CD1c-positive myeloid dendritic cell (primary cell): ENCODE measurements at regions not wholly inside any gene's neighbourhood (a gene's known extent, or its start where the extent isn't known, plus 50 kb on each side); places are given as distances from the start of the nearest gene placed in this dataset.

Experiments
- DNase-seq: peaks from one replicate; pipeline ENCODE4 v3.0.0-alpha.2; 2016; ENCODE audit errors: extremely low spot score

DNA sequence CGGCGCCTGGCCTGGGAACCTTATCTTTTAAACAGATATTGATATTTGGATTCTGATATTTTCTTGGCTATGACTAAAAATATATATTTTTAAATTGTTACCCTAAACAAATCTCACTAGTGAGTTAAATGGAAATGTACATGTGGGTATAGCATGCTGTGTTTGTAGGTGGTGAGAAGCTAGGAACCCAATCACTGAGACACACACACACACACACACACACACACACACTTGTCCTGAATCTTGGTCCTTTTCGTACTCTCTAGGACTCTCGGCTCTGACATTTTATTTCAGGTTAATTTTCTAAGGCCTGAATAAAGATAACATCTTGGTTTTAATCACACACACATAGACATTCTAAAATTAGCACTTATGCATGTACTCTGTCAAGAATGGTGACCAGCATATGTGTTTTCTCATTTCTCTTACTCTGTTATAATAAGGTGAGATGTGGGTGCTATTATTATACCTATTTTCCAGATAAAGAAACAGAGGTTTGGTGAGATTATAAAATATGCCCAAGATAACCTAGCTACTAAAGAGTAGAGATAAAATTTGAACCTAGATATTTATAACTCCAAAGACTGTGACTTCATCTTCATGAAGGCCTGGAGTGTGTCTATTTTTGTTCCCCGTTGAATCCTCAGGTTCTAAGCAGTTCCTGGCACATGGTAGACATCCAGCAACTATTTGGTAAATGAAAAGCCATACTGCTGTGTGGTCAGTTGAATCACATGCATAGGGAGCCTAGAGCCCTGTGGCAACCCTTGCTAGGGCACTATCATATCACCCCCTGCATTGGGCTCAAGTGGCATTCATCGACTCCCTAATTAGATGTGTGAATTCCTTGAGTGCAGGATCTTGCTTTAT is 85.0 kb upstream of the RAB3GAP2 start:
- no peak for DNase-seq

DNA sequence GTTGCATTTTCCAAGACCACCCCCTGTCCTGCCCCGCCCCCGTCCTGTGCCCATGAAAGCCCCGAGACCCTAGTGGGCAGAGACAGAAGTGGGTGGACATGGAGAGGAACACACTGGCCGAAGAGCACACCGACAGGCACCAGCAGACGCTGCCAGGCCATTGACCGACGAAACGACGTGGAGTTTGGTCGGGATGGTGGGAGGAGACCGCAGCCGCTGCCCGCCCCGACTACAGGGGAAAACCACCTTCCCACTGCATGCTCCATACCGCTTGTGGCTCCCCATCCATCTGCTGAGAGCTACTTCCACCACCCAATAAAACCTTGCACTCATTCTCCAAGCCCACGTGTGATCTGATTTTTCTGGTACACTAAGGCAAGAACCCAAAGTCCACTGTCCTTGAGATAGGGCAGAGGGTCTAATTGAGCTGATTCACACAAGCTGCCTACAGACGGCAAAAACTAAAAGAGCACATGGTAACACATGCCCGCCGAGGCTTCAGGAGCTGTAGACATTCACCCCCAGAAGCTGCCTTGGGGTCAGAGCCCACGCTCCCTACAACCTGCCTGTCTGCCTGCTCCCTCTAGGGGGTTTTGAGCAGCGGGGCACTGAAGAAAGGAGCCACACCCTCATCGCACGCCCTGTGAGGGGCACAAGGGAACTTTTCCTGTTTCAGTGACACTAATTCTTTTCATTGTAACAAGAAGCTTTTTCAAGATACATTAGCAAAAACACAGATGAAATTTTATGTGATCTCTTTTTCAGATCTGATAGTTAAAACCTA is 81.2 kb upstream of the RAB3GAP2 start:
- no peak for DNase-seq

DNA sequence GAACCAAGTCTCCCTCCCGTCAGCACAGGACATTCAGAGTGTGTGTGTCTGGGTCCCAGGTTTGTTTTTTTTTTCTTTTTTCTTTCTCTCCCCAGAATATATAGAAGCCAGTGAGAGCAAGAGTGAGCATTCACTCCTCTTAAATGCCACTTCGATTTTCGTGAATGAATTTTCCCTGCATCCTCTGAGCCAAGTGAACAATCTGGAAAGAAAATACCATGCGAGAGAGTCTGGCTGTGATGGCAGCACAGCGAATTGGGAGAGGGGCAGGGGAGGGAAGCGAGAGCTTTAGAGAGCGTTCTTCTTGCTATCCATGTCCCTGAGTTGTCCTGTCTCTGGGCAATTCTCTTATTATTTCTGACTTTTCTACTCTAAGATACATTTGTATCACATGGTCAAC is 76.0 kb upstream of the RAB3GAP2 start:
- no peak for DNase-seq

DNA sequence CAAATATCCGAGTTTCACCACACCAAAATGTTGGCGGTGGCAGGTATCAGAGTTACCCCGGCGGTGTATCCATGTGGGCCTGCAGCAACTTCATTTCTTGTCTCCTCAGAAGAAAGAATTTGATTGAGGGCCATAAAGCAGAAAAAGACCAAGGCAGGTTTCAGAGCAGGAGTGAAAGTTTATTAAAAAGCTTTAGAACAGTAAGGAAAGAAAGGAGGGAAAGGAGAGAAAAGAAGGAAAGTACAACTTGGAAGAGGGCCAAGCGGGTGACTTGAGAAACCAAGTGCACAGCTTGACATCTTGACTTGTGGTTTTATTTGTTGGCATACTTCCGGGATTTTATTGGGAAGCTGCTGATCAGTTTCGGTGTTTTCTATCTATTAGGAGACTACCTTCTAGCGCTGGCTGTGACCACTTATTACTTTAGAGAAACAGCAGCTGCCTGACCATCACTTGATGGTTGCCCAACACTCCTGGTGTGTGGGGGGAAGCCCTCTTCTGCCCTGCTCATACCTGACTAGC is 75.5 kb upstream of the RAB3GAP2 start:
- DNase-seq, result no peak

DNA sequence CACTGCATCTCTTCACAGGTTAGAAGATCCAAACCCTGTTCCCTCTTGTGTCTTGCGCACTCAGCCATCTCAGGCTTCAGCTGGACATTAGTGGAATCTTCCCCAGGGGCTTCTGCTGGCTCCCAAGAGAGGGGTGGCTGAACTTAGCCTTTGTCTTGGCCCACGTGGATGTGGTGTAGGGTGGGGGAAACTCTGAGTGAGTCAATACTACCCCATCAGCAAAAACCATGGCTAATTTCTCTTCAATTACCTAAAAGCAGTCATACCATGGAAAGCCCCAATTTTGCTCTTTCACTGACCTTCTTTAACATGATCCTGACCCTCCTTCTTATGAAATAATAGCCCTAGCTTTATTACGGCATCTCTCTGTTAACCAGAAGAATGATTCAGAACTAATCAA is 72.5 kb upstream of the RAB3GAP2 start:
- DNase-seq, result no peak

DNA sequence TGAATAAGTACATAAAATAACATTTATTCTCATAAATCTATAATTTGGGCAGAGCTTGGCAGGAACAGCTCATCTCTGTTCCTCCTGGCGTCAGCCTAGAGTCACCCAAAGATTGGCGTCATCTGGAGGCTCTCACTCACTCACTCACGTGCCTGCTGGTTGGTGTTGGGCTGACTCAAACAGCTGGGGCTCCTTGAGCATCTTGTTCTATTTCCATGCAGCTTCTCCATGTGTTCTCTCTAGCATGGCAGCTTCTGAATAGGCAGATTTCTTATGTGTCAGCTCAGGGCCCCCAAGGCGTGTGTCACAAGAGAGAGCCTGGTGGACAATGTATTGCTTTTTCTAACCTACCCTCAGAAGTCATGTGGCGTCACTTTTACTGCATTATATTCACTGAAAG is 70.6 kb upstream of the RAB3GAP2 start:
- no peak for DNase-seq

DNA sequence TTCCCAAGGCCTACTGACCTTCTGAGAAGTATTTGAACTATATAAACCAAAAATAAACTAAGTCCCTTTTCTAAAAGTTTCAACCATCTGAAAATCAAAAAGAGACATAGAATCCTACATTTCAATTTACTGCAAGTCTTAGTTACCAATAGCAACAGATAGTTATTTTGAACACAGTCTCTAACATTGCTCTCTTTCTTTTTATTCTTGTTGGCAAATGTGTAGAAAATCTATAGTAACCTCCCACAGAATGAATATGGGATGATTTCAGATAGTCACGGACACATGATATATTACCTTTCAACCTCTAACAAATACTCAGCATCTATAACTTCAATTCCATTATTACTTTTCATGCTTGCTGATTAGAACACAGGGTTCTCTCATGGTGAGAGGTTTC is 68.9 kb upstream of the RAB3GAP2 start:
- no peak for DNase-seq

DNA sequence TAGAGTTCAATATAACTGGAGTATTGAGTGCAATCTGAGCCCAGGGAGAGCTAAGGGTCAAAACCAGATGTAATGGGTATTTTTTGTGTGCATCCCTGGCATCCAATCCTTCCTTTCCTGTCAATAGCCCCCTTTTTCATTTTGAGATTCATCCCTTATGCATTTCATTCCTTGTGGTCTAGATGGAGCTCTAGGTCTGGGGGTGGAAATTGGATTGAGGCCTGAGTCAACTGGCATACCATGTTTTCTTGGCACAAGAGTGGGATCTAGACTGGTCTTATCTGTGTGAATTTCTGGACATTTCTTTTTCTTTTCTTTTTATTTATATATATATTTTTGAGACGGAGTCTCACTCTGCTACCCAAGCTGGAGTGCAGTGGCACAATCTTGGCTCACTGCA is 67.3 kb upstream of the RAB3GAP2 start:
- no peak for DNase-seq

DNA sequence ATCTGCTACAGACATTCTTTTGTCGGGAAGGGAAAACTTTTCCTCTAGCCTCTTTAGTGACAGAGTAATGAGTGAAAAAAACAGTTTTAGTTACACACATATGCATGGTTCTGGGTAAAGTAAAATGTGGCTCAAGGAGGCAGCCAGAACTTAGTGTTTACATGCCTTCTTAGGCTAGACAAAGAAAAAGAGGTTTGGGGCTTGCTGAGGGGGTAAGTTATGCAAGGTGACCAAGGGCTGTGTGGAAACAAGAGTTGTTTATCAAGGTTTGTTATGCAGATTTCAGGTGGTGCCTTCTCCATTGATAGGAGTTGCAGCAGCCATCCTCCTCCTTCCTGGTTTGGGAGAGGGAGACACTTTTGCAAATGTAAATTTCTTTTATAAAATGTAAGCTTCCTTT is 66.5 kb upstream of the RAB3GAP2 start:
- no peak for DNase-seq

DNA sequence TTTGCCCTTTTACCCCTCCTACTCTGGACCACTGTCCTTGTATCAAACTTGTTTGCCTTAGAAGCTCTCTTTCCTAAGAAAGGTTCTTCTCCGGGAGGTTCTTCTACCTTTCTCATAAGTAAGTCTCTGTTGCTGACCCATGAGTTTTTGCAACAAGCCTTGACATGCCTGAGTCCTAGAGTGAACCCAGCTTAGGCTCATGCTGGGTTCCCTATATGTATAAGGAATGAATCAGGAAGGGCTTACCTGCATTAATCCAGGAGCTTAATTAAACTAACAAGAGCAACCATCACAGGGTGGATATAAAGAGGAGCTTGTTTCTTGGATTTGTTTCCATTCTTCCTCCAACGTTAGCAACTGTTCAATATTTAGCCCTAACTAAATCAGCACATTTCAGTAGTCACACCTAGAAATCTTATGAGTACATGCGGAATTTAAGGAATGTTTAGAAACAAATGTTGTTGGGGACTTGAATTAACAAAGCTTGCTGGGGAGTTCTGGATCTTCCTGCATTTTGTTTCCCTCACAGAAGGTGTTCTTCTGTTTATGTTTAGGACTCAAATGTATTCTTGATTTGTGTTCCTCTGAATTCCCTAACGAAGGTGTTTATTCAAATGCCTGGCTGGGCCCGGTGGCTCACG is 64.3 kb upstream of the RAB3GAP2 start:
- DNase-seq, result no peak

DNA sequence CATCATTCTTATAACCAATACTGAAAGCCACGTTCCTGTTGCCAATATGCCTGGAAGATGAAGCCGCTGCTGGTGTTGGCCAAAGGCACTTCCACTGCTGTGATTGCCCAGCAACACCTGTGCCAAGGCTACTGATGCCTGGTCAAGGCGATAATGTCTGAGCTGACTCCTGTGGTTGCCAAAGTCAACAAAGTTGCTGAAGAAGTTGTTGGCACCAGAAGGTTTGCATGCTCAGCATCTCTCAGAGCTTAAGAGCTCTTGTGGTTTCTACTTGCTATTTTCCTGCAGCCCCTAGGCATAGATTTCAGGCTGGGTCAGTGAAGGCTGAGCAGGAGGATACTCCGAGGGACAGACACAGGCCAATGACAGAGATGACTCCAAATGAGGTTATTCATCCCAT is 63.4 kb upstream of the RAB3GAP2 start:
- DNase-seq, result no peak

DNA sequence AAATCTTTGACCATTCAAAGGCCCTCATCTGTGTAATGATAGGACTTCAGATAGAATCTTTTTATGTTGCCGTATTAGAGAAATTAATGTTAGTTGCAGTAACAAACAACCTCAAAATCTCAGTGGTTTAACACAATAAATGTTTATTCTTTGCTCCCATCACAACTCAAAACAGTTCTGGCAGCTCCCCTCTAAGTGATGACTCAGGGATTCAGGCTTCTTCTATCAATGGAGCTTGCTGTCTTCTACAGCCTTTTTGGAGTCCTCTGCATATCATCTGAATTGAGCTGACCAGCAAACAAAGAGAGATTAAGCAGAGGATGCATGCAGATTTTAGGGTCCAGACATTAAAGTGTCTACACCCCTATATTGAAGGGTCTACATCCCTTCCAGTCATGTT is 59.1 kb upstream of the RAB3GAP2 start:
- no peak for DNase-seq

DNA sequence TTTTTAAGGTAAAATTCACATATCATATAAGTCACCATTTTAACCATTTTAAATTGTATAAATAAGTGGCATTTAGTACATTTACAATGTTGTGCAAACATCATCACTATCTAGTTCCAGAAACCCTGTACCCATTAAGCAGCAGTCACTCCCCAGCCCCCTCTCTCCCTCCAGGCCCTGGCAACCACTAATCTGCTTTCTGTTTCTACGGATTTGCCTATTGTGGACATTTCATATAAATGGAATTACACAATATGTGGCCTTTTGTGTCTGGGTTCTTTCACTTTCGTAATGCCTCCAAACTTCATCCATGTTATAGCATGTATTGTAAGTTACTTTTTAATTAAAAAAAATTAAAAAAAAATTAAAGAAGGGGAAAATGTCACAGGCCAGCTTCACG is 58.0 kb upstream of the RAB3GAP2 start:
- peak; percentile 4 for DNase-seq

DNA sequence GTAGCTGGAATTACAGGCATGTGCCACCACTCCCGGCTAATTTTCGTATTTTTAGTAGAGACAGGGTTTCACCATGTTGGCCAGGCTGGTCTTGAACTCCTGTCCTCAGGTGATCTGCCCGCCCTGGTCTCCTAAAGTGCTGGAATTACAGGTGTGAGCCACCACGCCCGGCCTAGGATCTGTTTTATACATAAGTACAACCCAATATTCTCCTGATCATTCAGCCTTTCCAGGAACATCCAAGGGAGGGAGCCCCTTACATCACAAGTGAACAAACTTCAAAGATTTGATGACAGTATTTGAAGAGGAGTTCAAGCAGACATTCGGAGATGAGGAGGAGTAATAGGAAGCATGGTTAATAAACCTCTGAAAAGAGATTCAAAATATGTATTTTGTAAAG is 54.9 kb upstream of the RAB3GAP2 start:
- DNase-seq, result no peak

DNA sequence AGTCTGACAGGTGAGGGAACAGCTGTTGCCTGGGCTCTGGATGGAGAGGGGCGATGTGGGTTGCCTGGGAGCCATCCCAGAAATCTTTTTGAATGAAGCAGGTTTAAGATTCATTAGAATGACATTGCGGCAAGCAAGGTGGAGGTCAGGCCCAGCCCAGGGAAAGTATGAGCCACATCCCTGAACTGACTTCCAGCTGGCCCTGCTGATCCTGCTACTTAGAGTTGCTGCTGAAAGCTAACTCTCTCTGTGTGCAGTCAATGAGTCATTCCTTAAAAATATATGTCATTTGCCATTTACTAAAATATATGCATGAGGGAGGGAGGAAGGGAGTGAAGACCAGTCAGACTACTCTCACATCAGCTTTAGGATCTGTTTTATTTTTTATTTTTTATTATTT is 54.3 kb upstream of the RAB3GAP2 start:
- no peak for DNase-seq

DNA sequence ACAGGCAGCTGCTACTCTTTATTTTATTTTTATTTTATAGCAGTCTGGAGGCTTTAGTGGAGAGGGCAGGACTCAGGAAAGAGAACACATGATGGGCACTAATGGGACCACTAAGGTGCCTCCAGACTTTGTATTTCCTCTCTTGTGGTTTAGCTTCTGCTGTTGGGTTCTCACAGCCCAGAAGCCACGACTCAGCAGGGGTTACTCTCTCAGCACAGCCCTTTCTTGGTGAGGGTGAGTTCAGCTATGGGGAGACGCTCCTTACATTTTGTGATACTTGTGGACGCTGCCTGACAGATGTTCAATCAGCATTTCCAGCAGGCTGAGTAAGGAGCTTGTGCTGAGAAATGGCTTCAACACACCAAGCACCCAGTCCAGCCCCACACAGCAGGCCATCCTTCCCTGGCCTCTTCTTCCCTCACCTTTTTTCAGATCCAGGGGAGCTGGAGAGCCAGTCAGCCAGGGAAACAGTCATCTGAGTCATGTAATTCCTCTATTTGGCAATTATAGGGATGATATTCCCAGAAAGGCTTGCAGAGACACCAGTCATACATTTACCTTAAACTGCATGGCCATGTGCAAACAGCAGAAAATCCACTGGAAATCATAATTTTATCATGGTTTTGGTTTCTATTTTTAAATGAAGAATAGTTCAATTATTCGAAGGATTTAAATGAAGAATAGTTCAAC is 53.2 kb upstream of the RAB3GAP2 start:
- DNase-seq, result no peak

DNA sequence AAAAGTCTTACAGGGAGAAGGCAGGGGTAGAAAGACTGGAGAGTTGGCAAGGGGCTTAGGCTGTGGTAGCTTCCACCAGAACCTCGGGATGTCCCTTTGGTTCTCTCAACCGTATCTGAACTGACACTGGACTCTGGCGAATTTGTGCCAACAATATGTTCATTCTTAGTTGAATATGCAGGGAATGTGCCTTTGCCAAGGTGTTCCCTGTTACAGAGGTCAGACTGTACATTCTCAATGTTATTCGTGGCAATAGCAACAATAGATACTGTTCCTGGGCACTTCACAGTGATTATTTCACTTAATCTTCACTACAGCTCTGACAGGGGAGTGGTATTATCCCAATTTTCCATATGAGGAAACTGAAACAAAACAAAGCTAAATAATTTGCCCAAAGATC is 51.5 kb upstream of the RAB3GAP2 start:
- DNase-seq, result no peak

DNA sequence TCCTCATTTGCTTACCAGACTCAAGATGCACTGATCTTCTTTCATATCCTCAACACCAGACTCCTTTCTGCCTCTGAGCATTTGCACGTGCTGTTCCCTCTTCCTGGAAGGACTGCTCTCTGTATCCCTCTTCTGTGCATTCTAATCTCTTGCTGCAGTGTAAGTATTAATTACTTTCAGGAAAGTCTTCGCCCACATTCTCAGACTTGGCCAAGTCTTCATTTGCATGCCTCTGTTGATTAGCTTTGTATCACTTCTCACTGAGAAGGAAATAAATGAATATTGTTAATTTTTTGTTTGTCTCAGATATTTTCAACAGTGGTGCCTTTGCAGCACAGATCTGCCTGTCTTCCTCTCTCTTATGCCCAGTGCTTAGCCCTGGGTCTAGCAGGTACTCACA is 50.3 kb upstream of the RAB3GAP2 start:
- DNase-seq, result no peak
